DMS53 treated with DMSO at 0.1 percent for 48 hours (cell line): ENCODE measurements at regions not wholly inside any gene's neighbourhood (a gene's known extent, or its start where the extent isn't known, plus 50 kb on each side); places are given as distances from the start of the nearest gene placed in this dataset.
"Not testable (repeated sequence)": the region's sequence is repeated elsewhere in the genome, so short reads cannot be mapped to it uniquely, and the experiment has no call there.

Source experiments
- DNase-seq: peaks from one replicate; lab custom pipeline; 2025; ENCODE audit not compliant: unreplicated experiment; lab: John Stamatoyannopoulos, UW

- DNase-seq = no peak
Observed at GRCh38 chrX:121283921-121284320, 236.5 kb downstream of the GLUD2 start.

DNA sequence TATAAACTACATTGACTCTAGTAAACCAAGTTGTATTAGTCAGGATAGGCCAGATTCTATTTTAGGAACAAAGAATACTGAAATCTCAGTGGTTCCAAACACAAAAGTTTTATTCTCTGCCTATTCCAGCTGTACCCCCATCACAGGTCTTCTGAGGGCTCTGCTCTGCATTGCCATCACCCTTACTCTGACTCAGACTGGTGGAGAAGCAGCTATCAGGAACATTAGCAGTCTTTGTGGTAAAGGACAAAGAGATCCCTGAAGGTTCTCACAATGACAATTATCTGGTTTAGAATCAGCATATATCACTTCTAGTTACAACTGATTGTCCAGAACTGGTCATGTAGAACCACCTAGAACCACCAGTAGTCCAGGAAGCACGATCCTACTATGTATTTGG is 251.1 kb downstream of the GLUD2 start:
- no peak for DNase-seq

- no peak for DNase-seq
Observed at GRCh38 chrX:121301356-121301755, 253.9 kb downstream of the GLUD2 start.

GRCh38 chrX:121301822-121302221 is 254.4 kb downstream of the GLUD2 start:
- no peak for DNase-seq

- DNase-seq = no peak
Observed at GRCh38 chrX:121307449-121307848, 260.0 kb downstream of the GLUD2 start.

GRCh38 chrX:121308276-121308805 is 260.9 kb downstream of the GLUD2 start:
- peak; percentile 14 for DNase-seq

- no peak for DNase-seq
Observed at GRCh38 chrX:121310820-121311219, 263.4 kb downstream of the GLUD2 start.

GRCh38 chrX:121320441-121320840 is 273.0 kb downstream of the GLUD2 start:
- DNase-seq = no peak

GRCh38 chrX:121322159-121322558 is 274.7 kb downstream of the GLUD2 start:
- peak; percentile 4 for DNase-seq

DNA sequence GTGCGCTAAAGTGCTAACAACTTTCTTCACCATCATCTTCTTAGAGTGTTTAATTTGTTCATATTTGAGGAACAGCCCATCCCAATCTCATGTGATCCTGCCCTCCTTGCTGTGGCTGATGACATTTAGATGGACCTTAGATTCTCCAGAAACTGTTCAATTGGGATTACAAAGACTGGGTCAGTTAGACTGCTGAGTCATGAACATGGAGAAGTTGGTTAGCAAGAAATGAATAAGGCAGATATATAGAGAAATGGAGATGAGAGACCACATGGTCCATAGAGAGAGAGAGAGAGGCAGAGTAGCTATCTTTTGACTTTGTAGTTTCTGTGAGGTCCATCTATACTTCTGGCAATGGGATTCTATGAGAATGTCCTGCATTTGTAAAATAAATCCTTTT is 275.9 kb downstream of the GLUD2 start:
- no peak for DNase-seq

GRCh38 chrX:121333942-121334341 is 286.5 kb downstream of the GLUD2 start:
- DNase-seq = peak; percentile 6

DNA sequence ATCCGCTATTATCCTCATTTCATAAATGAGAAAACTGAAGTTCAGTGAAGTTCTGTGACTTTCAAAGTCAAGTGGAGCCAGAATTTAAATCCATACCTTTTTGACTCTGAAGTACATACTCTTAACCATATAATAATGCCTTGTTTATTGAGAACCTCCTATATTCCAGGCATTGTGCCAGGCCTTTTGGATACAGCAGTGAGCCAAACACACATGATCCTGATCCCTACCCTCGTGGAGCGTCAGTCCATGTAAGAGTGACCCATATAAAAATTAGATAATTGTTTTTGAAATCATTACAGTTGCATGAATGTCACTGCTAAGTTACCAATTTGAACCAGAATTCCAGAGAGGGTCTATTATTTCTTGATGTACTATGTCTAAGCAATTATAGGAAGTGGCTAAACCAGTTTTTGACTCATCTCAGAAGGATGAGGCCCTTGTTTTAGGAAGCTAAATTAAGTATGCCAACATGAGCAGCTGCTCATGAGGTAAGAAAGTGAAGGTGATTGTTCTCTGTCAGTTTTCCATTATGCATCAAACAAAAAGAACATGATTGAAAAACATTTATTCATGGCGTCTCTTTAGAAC is 289.5 kb downstream of the GLUD2 start:
- peak; percentile 59 for DNase-seq

- no peak for DNase-seq
Observed at GRCh38 chrX:121337816-121338215, 290.4 kb downstream of the GLUD2 start.

DNA sequence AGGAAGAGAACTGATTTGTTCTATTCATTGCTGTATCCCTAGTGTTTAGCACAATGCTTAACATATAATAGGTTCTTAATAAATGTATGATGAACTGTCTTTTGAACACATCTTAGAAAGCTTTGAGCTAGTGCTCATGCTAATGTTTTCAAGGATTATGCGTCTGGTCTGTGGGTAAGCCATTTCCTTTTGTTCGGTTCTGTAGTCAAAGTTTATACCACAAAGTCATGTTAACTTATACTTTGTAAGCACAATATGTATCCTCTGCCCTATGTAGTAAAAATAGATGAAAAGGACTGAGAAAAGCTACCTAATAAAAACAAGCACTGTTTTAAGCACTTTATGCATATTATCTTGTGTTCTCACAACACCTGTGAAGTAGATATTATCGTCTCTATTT is 301.9 kb downstream of the GLUD2 start:
- no peak for DNase-seq

DNA sequence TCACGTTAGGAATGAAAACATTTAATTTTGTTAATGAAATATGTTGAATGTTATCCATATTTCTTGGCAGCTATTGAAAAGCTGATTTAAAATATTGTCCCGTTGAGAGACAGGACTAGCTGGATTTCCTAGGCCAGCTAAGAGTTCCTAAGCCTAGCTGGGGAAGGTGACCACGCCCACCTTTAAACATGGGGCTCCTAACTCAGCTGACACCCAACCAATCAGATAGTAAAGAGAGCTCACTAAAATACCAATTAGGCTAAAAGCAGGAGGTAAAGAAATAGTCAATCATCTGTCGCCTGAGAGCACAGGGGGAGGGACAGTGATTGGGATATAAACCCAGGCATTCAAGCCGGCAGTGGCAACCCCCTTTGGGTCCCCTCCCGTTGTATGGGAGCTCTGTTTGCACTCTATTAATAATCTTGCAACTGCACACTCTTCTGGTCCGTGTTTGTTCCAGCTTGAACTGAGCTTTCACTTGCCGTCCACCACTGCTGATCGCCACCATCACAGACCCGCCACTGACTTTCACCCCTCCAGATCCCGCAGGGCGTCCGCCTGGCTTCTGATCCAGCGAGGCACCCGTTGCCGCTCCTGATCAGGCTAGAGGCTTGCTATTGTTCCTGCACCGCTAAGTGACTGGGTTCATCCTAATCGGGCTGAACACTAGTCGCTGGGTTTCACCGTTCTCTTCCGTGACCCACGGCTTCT is 308.9 kb downstream of the GLUD2 start:
- DNase-seq = no peak

GRCh38 chrX:121356850-121357171 is 309.4 kb downstream of the GLUD2 start:
- no peak for DNase-seq

GRCh38 chrX:121360280-121360679 is 312.9 kb downstream of the GLUD2 start:
- DNase-seq = no peak

DNA sequence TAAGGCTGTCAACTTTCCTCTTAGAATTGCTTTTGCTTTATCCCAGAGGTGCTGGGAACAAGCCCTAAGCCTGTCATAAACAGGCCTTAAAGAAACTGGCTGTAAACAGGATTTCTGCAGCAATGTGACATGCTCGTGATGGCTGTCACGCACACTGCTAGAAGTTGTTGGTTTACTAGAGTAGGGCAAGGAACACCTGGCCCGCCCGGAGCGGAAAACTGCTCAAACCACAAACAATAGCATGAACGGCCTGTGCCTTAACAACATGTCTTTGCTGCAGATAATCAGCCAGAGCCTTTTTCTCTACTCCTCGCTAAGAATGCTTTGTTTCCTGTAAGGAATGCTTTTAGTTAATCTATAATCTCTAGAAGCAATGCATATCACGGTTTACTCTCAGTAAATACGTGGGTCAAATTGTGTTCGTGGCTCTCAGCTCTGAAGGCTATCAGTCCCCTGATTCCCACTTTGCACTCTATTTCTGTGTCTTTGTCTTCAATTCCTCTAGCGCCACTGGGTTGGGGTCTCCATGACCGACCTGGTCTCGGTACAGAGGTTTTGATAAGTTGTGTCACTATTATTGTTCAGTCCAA is 318.3 kb downstream of the GLUD2 start:
- DNase-seq = peak; percentile 23

DNA sequence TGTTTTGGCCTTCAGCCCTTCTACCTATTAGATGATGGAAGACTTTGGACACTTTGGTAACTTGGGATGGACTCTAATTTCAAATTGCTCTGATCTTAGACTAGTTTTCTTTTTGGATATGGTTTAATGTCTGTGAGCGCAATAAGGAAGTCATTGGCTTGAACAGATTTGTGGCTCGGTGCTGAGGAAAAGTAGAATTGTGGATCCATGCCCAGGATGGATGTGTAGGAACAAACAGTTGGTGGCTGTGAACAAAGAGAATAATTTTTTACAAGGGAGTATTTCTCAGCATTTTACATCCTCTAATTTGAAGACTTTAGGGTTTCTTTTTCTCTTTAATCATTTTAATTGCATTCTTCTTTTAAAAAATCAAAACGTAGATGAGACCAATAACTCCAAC is 327.1 kb downstream of the GLUD2 start:
- no peak for DNase-seq

DNA sequence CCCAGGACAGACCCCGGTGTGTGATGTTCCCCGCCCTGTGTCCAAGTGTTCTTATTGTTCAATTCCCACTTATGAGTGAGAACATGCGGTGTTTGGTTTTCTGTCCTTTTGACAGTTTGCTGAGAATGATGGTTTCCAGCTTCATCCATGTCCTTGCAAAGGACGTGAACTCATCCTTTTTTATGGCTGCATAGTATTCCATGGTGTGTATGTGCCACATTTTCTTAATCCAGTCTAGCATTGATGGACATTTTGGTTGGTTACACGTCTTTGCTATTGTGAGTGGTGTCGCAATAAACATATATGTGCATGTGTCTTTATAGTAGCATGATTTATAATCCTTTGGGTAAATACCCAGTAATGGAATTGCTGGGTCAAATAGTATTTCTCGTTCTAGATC is 334.5 kb downstream of the GLUD2 start:
- DNase-seq = not testable (repeated sequence)

GRCh38 chrX:121389976-121390714 is 342.7 kb downstream of the GLUD2 start:
- DNase-seq = no peak

- DNase-seq = no peak
Observed at GRCh38 chrX:121405826-121406225, 358.4 kb downstream of the GLUD2 start.
